ENCODE measurements at regions not wholly inside any gene's neighbourhood (a gene's known extent, or its start where the extent isn't known, plus 50 kb on each side); places are given as distances from the start of the nearest gene placed in this dataset.

DNA sequence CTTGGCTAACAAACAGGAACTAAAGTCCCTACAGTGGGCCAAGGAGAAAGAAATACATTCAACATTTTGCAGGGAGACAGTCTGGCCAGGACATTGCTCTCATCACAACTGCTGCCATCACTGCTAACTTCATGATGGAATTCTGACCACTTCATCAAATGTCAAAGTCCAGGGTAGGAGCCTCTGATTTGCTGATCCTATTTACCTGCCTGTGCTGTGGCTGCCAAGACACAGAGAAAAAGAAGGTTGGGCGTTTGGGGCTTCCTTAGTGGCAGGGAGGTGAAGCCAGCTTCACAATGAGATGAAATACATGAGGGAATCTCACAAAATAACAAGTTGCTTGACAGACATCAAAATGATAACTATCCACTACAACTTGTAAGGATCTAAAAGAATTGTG lies 343.9 kb upstream of the CADM1 start:
- TF ChIP-seq CTCF (conservative IDR thresholded peaks at IDR 0.05 in 1 of 2, IDR thresholded peaks at IDR 0.05 in 1 of 2; ENCODE audit: extremely low read depth in 1 of 2, insufficient read depth in 1 of 2, low read depth in 1 of 2, low read length in 2 of 2) (no peak), EZH2 (IDR thresholded peaks at IDR 0.05; ENCODE audit: borderline replicate concordance, low read length) (no peak)

Measured in mammary epithelial cell (primary cell).